NCI-H2196 treated with DMSO at 0.1 percent for 48 hours (cell line): ENCODE measurements at regions not wholly inside any gene's neighbourhood (a gene's known extent, or its start where the extent isn't known, plus 50 kb on each side); places are given as distances from the start of the nearest gene placed in this dataset.

Experiments
- DNase-seq: peaks from one replicate; lab custom pipeline; 2025; ENCODE audit not compliant: unreplicated experiment; lab: John Stamatoyannopoulos, UW

DNA sequence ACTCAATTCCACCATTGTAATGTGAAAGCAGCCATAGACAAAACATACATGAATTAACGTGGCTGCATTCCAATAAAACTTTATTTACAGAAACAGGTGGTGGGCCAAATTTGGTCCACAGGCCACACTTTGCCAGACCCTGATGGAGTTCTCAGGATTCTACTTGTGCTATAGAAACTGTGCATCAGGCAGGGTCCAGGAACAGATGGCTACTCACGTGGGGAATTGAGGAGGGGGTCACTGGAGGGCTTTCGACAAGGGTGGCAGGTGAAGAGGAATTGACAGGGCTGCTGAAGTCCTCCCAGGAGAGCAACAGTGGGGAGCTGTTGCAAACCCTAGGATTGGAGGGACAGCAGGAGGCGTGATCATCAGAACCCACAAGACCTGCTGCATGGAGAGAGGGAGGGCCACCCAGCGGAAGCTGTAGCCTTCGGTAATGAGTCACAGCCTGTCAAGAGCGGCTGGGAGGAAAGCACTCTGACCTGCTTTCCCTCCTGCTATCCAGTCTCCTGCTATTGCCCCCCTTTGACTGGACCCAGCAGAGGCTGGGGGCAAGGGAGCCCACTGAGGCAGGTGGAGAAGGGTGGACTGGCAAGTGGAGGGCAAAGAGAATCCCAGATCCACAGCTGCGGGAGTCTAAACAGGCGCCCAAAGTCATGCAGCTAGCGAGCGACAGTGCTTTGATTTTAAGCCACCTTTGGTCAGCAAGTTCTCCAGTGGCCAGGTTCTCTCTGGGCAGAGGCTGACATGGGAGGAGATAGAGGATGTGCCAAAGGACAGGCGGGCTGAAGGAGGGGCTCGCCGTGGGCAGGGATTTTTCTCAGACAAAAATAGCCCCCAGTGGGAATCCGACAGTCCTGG is 138.3 kb upstream of the SMIM23 start:
- no peak for DNase-seq

GRCh38 chr5:171647904-171648260 is 137.7 kb upstream of the SMIM23 start:
- DNase-seq: no peak

- DNase-seq: no peak
Observed at GRCh38 chr5:171648279-171649074, 137.1 kb upstream of the SMIM23 start.

GRCh38 chr5:171649075-171649401 is 136.6 kb upstream of the SMIM23 start:
- no peak for DNase-seq

DNA sequence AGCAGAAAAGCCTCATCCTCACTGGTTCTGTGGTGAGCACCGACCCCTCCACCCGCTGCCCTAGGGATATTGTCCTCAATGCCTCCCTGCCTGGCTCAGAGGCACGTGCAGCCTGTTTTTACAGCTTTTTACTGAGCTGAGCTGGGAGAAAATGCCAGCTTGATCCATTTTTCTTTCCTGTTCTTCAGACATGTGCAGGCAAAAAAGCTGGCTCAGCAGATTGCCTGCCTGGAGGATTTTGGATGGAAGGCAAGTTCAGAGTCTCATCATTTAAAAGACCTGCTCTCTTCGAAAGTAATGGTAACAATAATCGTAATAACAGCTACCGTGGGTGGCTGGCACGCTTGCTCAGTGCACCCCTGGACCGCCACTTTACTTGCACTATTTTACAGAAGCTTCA is 135.0 kb upstream of the SMIM23 start:
- DNase-seq: no peak

- DNase-seq: no peak
Observed at GRCh38 chr5:171651102-171651501, 134.5 kb upstream of the SMIM23 start.

- DNase-seq: no peak
Observed at GRCh38 chr5:171654881-171655280, 130.7 kb upstream of the SMIM23 start.

DNA sequence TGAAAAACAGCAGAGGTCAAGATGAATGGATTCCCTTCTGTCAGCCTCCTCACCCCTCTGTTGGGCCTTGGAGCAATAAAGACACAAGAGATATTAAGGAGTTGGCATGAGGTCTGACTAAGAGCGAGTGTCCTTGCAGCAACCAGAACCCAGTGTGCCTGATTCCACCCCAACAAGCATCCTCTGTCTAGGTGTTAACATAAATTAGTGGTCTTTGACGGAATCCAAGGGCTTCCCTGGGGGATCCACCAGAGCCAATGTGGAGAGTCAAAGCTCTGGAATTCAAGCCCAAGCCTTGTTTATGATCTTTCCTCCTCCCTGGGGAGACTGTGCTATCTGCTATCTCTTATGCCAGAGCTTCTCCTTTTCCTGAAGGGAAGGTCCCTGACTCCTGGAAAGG is 128.1 kb upstream of the SMIM23 start:
- DNase-seq: no peak

- DNase-seq: no peak
Observed at GRCh38 chr5:171659896-171660295, 125.7 kb upstream of the SMIM23 start.

DNA sequence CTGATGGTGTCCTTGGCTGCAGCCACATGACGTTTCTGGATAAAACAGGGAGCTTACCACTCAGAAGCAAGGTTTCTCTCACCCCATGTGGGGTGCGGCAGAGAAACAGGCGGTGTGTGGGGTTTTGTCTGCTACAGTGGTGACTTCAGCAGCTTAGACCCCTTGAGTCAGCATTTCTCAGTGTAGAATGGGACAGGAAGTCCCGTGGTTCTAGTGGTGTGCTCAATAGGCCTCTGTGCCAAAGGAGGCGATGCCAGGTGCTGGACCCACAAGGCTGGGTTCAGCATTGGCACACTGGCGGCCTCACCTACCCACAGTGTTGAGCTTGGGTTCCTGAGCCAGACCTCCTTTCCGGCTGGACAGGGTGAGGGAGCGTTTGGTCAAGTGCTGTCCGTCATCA is 125.2 kb upstream of the SMIM23 start:
- DNase-seq: no peak

DNA sequence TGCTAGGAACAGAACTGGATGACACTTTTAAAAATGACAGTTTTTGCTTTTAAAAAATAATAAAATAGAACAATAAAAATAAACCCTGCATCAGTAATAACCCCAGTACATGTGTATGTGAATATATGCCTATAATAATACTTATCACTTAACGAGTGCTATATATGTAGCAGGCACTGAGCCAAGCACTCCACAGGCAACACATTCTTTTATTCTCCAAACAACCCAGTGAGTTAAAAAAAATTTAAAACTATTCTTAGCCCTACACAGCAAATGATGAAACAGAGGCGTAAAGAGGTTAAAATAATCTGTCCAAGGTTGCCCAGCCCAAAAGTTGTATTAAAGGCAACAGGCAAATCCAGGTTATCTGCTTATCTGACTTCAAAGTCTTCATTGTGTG is 124.5 kb upstream of the SMIM23 start:
- no peak for DNase-seq

- no peak for DNase-seq
Observed at GRCh38 chr5:171663311-171664085, 122.1 kb upstream of the SMIM23 start.

- no peak for DNase-seq
Observed at GRCh38 chr5:171664489-171664888, 121.1 kb upstream of the SMIM23 start.

DNA sequence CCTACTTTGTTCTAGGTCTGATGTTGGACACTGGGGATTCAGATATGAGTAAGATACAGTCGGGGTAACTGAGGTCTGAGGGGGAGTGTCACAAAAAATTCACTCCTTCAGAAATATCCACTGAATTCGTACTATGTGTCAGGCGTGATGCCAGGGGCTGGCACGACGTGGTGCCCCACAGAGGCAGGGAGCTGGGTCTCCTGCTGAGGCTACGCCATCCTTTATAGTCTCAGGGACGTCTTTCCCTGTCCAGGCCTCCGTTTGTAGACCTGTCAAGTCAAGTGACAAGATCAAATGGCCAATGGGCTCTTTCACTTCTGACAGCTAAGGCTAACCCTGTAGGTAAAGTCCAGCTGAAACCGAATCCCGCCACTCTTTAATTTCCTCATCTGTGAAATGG is 118.8 kb upstream of the SMIM23 start:
- no peak for DNase-seq

- no peak for DNase-seq
Observed at GRCh38 chr5:171667341-171668096, 118.1 kb upstream of the SMIM23 start.

DNA sequence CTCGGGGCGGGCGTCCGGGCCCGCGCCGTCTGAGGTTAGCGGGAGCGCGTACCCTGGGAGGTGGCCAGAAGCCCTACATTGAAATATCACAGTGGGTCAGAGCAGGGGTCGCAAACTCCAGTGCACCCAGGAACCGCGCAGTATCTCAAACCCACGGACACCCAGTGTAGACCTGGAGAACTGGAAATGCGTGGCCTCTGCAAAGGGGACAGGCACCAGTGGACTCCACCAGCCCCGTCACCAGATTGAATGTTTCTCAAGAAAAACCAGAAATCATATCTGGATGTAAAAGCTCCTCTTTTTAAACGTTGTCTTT is 117.6 kb upstream of the SMIM23 start:
- DNase-seq: no peak

- DNase-seq: no peak
Observed at GRCh38 chr5:171669571-171669970, 116.0 kb upstream of the SMIM23 start.

GRCh38 chr5:171672556-171672955 is 113.1 kb upstream of the SMIM23 start:
- DNase-seq: no peak

DNA sequence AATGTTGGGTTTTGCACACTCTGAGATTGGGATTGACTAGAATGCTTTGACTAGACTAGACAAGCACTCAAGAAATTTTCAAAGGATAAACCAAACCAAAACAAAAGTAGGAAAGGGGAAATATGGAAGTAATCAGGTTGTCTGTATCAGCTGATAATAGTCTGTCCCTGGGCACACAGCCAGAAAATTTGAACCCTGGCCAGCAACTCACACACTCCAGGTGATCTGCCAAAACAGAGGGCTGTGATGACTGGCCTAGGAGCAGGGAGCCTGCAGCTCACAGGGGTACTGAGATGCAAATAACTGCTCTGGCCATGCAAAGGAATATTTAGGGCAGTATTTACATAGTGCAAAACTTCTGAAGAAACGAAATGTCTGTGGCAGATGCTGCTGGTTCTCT is 112.3 kb upstream of the SMIM23 start:
- DNase-seq: peak; percentile 34

DNA sequence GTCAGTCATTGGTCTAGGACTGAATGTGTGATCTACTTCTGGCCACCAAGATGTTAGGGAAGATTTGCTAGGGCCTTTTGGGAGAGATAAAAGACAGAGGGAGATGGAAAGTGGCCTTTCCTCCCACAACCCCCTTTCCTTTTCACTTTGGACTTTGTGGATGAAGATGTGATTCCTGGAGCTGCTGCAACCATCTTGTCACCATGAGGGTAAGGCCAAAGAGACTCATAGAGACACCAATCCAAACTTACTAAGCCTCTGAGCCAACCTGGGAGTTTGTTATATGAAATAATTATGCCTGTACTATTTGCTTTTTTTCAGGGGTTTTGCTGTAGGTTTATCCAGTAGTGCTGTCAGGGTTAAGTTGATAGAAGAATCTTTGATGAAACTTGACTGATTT is 111.8 kb upstream of the SMIM23 start:
- DNase-seq: no peak

DNA sequence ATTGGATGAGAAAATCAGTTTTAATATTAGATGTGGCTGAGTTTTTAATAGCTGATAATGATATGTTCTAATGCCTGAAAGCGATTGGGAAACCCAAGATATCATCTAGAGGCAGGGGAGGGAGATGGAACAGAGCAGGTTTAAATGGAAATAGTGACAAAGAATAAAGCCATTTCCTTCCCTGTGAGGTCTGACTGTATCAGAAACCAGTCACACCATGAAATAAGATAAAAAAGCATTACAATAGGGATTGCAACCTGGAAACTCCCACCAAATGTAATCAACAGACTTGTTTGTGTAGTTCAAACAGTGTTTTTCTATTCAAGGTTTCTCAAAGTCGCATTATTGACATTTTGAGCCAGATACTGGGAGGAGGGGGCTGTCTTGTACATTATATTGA is 110.1 kb upstream of the SMIM23 start:
- no peak for DNase-seq
